GM12878 (cell line): ENCODE measurements at regions not wholly inside any gene's neighbourhood (a gene's known extent, or its start where the extent isn't known, plus 50 kb on each side); places are given as distances from the start of the nearest gene placed in this dataset.

Source experiments
- ATAC-seq: fragments of 200-7000 bp; cut with Tn5 transposase; 3 replicates; pipeline ENCODE4 v1.9.1; 2020; ENCODE audit warnings: mild to moderate bottlenecking, moderate library complexity
- BruUV-seq: library from RNA; stranded (reverse); fragments of 400-500 nt; replicated peaks from 2 replicates; lab custom pipeline; 2021; lab: Mats Ljungman, UMichigan
- CTCF ChIA-PET: fragments of 300-600 bp; sonication (Branson Sonifier 250); formaldehyde crosslinking; extraction: SDS; loops from one replicate; lab custom pipeline; 2021; ENCODE audit warnings: inconsistent platforms; lab: Yijun Ruan, JAX
- POLR2A ChIA-PET: fragments of 350-600 bp; formaldehyde crosslinking; extraction: SDS; loops from one replicate; lab custom pipeline; 2021; ENCODE audit warnings: inconsistent platforms; lab: Charles Lee
- RAD21 ChIA-PET: fragments of 300-600 bp; sonication (Branson Sonifier 250); formaldehyde crosslinking; loops from one replicate; lab custom pipeline; 2023; ENCODE audit warnings: antibody characterized with exemption; ENCODE audit not compliant: unreplicated experiment; lab: Charles Lee
- SMC1A ChIA-PET: fragments of 300-600 bp; sonication (Branson Sonifier 250); formaldehyde crosslinking; loops from one replicate; lab custom pipeline; 2023; ENCODE audit not compliant: unreplicated experiment, uncharacterized antibody; lab: Charles Lee
- DNase-seq: peaks from one replicate; pipeline ENCODE4 v3.0.0-alpha.2; 2011; ENCODE audit warnings: low read depth, low spot score
- FAIRE-seq: peaks from 3 replicates; lab custom pipeline; 2011; peaks lifted over from hg19 to GRCh38; lab: Jason Lieb, UNC
- H2AFZ ChIP-seq: 2 replicates; pipeline ENCODE4 v1.6.0; 2011; ENCODE audit warnings: low read depth, low read length, control low read depth; ENCODE audit not compliant: control insufficient read depth
- H3K27ac ChIP-seq: 2 replicates; pipeline ENCODE4 v1.5.1; 2011; ENCODE audit warnings: control low read depth; ENCODE audit not compliant: control insufficient read depth, insufficient read depth
- H3K27me3 ChIP-seq, 2 experiments: replicated peaks in 1 of 2; 2 replicates each; pipeline versions ENCODE4 v1.6.0 to v1.6.1; 2011; ENCODE audit warnings: low read length in 1 of 2; ENCODE audit not compliant: control insufficient read depth in 2 of 2, insufficient read depth in 2 of 2
- H3K36me3 ChIP-seq, 2 experiments: 2 replicates each; pipeline ENCODE4 v1.5.1; 2011; ENCODE audit warnings: low read length in 1 of 2; ENCODE audit not compliant: control insufficient read depth in 2 of 2, insufficient read depth in 2 of 2
- H3K4me1 ChIP-seq: 2 replicates; pipeline ENCODE4 v1.6.1; 2011; ENCODE audit warnings: mild to moderate bottlenecking, low read length, moderate library complexity, mixed read lengths; ENCODE audit not compliant: control insufficient read depth, insufficient read depth
- H3K4me2 ChIP-seq: 2 replicates; pipeline ENCODE4 v1.6.0; 2011; ENCODE audit warnings: control low read depth; ENCODE audit not compliant: control insufficient read depth, insufficient read depth
- H3K4me3 ChIP-seq: fragments of 200-600 bp; sonication (generic); 2 replicates; pipeline ENCODE4 v1.5.1; 2016
- H3K79me2 ChIP-seq: 2 replicates; pipeline ENCODE4 v1.6.0; 2011; ENCODE audit warnings: low read length; ENCODE audit not compliant: control insufficient read depth, insufficient read depth
- H3K9ac ChIP-seq: 2 replicates; pipeline ENCODE4 v1.8.0; 2011; ENCODE audit warnings: low read length, control low read depth, mixed read lengths; ENCODE audit not compliant: control insufficient read depth, insufficient read depth
- H3K9me3 ChIP-seq: replicated peaks from 3 replicates; pipeline ENCODE4 v1.5.1; 2011; ENCODE audit warnings: mild to moderate bottlenecking, low read length; ENCODE audit not compliant: control insufficient read depth, insufficient read depth
- H4K20me1 ChIP-seq: 2 replicates; pipeline ENCODE4 v1.6.0; 2011; ENCODE audit not compliant: control insufficient read depth, insufficient read depth
- BCLAF1 ChIP-seq: fragments of 450-650 bp; IDR thresholded peaks from 2 replicates; pipeline ENCODE4 v1.6.1; 2017; ENCODE audit warnings: antibody characterized with exemption, mild to moderate bottlenecking, moderate library complexity
- IRF5 ChIP-seq: fragments of 450-650 bp; IDR thresholded peaks from 2 replicates; pipeline ENCODE4 v1.6.1; 2017; ENCODE audit warnings: borderline replicate concordance
- KLF5 ChIP-seq: fragments of 450-650 bp; IDR thresholded peaks from 2 replicates; pipeline ENCODE4 v1.6.1; 2014; ENCODE audit warnings: mild to moderate bottlenecking; ENCODE audit not compliant: partially characterized antibody
- PML ChIP-seq: IDR thresholded peaks from 2 replicates; pipeline ENCODE4 v1.6.1; 2012; ENCODE audit warnings: low read length, inconsistent platforms
- REST ChIP-seq: IDR thresholded peaks from 2 replicates; pipeline ENCODE4 v1.6.1; 2012; ENCODE audit warnings: mild to moderate bottlenecking, low read depth, low read length
- SRF ChIP-seq, 2 experiments: IDR thresholded peaks; 2 replicates each; pipeline ENCODE4 v1.6.1; 2011; ENCODE audit warnings: low read depth in 2 of 2, low read length in 2 of 2, mild to moderate bottlenecking in 1 of 2, moderate library complexity in 1 of 2
- YY1 ChIP-seq: IDR thresholded peaks from 2 replicates; pipeline ENCODE4 v1.6.1; 2011; ENCODE audit warnings: low read depth, mild to moderate bottlenecking, low read length
- ZNF384 ChIP-seq: IDR thresholded peaks from 2 replicates; pipeline ENCODE4 v1.6.1; 2012; ENCODE audit warnings: low read depth, mild to moderate bottlenecking, low read length, improper control_type of control experiment, borderline replicate concordance
- WGBS: methylation state at CpG from one replicate; pipeline ENCODE4 v1.1.6; 2016; ENCODE audit warnings: low lambda C conversion rate; ENCODE audit not compliant: insufficient replicate concordance, insufficient coverage; ENCODE audit errors: missing lambda C conversion rate; 5-methylcytosine and 5-hydroxymethylcytosine counted together
- in situ Hi-C: fragments of 300-500 bp; cut with MboI; formaldehyde crosslinking; loops from 9 replicates; pipeline ENCODE4 v1.14.3; 2018; ENCODE audit warnings: mixed read lengths
- intact Hi-C: fragments of 100-400 bp; cut with micrococcal nuclease; formaldehyde crosslinking; loops from one replicate; pipeline ENCODE4 v1.14.2; 2022; ENCODE audit not compliant: unreplicated experiment

DNA sequence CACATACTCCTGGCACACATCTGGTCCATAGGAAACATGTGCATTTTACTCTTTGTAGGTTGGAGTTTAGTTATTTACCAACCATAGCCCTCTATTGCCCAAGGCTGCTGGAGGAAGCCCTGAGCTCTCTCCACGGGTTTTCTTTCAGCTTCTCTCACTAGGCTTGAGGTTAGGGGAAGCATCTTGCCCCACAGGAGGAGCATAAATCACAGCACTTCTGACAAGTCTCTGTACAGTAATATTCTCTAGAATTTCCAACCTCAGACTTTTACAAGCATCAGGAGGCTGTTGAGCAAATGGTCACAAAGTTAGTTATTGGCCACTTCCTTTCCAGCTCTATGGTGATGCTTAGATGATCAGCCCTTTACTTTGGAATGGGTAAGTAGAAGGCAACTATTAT lies 122.9 kb upstream of the GLI3 start (continued):
- no peak for TF ChIP-seq BCLAF1

DNA sequence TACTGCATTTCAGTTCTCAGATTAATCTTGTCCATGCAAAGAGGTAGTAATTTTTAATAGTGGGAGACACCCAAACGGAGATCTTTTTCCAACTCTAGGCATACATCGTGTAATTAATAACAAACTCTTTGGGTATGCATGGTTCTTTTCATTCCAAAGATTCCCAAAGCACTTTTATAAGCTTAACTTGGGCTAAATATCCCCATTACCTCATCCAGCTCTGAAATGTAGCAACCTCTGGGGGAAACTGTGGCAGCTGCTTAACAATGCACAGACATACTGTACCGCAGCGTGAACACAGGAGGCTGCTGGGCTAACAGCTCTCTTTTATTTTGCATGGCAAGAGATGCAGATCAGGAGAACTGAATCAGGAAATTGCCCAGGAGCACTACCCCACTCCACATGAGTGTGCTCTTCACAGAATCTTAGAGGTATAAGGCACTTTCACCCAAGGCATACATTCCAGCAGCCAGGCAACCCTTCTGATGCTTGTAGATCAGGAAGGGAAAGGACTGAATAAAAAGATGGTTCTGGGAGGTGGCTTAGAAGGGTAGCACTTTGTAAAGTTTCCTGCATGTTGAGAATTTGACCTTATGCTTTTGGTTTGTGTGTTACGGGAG lies 114.4 kb upstream of the GLI3 start:
- H3K9me3 ChIP-seq = no peaks in the 10 kb centered on the region
- ChIA-PET SMC1A (no interaction called here), POLR2A (no interaction called here), RAD21 (no interaction called here), CTCF (no interaction called here)
- H3K27ac ChIP-seq = no peak overlapping the region
- no peaks in the 10 kb centered on the region for H3K79me2 ChIP-seq
- H3K27me3 ChIP-seq = no peaks in the 10 kb centered on the region
- no peaks in the 10 kb centered on the region for H4K20me1 ChIP-seq
- intact Hi-C loops = no loop called here
- no peak overlapping the region for H2AFZ ChIP-seq
- WGBS = 4% methylated on average over 5 of the region's 5 CpGs
- no peak overlapping the region for H3K4me2 ChIP-seq
- no peak for DNase-seq
- FAIRE-seq = no peak
- BruUV-seq = no TSS peak
- no peak for TF ChIP-seq KLF5
- in situ Hi-C loops = no loop called here
- no peak for ATAC-seq
- H3K4me1 ChIP-seq = no peaks in the 10 kb centered on the region
- H3K36me3 ChIP-seq = no peaks in the 10 kb centered on the region
- H3K4me3 ChIP-seq = no peak overlapping the region
- no peak overlapping the region for H3K9ac ChIP-seq

DNA sequence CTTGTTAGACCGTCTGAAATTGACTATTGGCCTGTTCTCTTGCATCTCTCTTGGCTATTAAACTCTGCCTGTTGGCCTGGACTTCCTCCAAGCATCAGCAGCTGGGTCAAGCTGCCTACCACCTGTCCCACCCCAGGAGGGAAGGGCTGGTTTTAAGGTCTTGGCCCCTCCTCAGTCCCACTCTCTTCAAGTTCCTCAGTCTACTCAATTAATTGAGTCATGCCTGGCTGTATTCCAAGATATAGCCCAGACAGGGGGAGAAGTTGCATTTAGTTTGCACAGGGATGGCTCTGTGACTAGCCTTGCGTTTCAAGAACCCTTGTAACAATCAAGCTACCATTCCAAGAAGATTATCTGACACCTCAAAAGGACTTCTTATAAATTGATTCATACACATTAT lies 113.8 kb upstream of the GLI3 start:
- WGBS = 0% methylated on average over 2 of the region's 2 CpGs
- Histone ChIP-seq H3K79me2 (no peaks in the 10 kb centered on the region), H4K20me1 (no peaks in the 10 kb centered on the region), H3K27ac (no peak overlapping the region), H3K4me2 (no peak overlapping the region), H3K27me3 (no peaks in the 10 kb centered on the region), H3K4me1 (no peaks in the 10 kb centered on the region), H3K4me3 (no peak overlapping the region), H3K9ac (no peak overlapping the region), H3K36me3 (no peaks in the 10 kb centered on the region), H3K9me3 (no peaks in the 10 kb centered on the region), H2AFZ (no peak overlapping the region)
- POLR2A ChIA-PET = no interaction called here
- in situ Hi-C loops (no loop called here), intact Hi-C loops (no loop called here)
- SMC1A ChIA-PET = no interaction called here
- FAIRE-seq (no peak), ATAC-seq (no peak), DNase-seq (no peak)
- RAD21 ChIA-PET = no interaction called here
- CTCF ChIA-PET = no interaction called here
- no TSS peak for BruUV-seq
- TF ChIP-seq REST = no peak
- TF ChIP-seq YY1 = no peak
- TF ChIP-seq SRF (IDR thresholded peaks at IDR 0.05; ENCODE audit: low read depth in 2 of 2, low read length in 2 of 2) = no peak
- TF ChIP-seq PML = no peak
- TF ChIP-seq IRF5 = no peak
- TF ChIP-seq ZNF384 = no peak
